ENCODE measurements at regions not wholly inside any gene's neighbourhood (a gene's known extent, or its start where the extent isn't known, plus 50 kb on each side); places are given as distances from the start of the nearest gene placed in this dataset.
A peak's percentile ranks its signal among the peaks of the same experiment; 100 is the strongest.

DNA sequence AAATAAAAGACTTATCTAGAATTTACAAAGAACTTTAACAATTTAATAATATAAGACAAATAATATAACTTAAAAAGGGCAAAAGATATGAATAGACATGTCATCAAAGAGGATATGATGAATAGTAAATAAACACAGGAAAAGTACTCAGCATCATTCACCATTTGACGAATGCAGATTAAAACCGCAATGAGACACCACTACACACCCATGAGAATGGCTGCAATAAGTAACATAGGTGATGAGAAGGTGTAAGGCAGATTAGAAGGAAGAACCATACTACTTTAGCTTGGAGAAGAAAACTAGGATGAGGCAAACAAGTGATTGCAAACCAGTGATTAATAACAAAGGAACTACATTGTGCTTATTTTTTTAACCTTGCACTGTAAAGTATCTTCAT, 152.0 kb downstream of the CYRIA start:
- DNase-seq (ENCODE audit: low read depth, low spot score) = no peak
- no peak overlapping the region for H3K4me3 ChIP-seq (ENCODE audit: low read length)

- no peak for DNase-seq (ENCODE audit: low read depth, low spot score)
- no peak overlapping the region for H3K4me3 ChIP-seq (ENCODE audit: low read length)
Measured at GRCh38 chr2:16511041-16511440, 154.6 kb downstream of the CYRIA start.

GRCh38 chr2:16509042-16509441, 156.6 kb downstream of the CYRIA start:
- DNase-seq (ENCODE audit: low read depth, low spot score) = no peak
- H3K4me3 ChIP-seq (ENCODE audit: low read length) = no peak overlapping the region

- no peak for DNase-seq (ENCODE audit: low read depth, low spot score)
- peak overlapping the region; percentile 16; the same call in 1 of the 2 replicates for H3K4me3 ChIP-seq (ENCODE audit: low read length)
Measured at GRCh38 chr2:16508490-16508851, 157.2 kb downstream of the CYRIA start.

DNA sequence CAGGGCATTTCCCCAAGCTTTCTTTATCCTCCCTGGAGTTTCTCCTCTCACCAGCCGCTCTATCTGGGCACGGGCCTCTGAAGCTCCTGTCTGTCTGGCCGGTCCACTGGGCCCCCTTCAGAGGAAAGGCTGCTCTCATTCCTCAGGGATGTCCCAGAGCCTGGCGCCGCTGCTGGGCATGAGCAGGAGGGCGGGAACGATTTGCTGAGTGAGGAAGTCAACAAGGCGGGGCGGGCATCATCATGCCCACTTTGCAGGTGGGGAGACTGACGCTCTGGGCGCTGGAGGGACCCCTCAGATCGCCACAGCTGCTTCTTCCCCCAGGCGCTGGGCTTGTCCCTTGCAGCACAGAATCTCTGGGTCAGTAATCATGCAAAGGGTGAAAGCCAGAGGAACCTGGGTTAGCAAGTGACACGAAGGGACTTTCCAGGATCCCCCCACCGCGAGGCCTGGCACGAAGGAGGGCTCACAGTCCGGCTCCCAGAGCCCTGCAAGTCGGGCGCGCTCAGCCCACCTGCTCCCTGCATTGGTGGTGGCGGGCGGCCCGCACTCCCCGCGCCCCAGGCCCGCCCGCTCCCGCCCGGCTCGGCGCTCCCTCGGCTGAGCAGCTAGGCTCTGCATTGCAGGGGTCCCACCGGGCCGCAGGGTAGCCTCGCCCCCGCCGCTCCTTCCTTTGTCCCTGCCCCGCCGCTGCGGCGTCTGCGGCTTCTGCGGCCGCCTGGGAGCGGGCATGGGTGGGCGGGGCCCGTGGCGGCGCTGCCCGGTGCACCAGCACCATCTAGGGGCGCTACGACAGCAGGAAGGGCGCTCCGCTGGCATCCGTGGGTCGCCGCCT, 157.8 kb downstream of the CYRIA start:
- H3K4me3 ChIP-seq (ENCODE audit: low read length) = peak overlapping the region; percentile 16; the same call in 1 of the 2 replicates
- peak; percentile 37 for DNase-seq (ENCODE audit: low read depth, low spot score)

- no peak overlapping the region for H3K4me3 ChIP-seq (ENCODE audit: low read length)
- no peak for DNase-seq (ENCODE audit: low read depth, low spot score)
Measured at GRCh38 chr2:16506366-16506765, 159.3 kb downstream of the CYRIA start.

DNA sequence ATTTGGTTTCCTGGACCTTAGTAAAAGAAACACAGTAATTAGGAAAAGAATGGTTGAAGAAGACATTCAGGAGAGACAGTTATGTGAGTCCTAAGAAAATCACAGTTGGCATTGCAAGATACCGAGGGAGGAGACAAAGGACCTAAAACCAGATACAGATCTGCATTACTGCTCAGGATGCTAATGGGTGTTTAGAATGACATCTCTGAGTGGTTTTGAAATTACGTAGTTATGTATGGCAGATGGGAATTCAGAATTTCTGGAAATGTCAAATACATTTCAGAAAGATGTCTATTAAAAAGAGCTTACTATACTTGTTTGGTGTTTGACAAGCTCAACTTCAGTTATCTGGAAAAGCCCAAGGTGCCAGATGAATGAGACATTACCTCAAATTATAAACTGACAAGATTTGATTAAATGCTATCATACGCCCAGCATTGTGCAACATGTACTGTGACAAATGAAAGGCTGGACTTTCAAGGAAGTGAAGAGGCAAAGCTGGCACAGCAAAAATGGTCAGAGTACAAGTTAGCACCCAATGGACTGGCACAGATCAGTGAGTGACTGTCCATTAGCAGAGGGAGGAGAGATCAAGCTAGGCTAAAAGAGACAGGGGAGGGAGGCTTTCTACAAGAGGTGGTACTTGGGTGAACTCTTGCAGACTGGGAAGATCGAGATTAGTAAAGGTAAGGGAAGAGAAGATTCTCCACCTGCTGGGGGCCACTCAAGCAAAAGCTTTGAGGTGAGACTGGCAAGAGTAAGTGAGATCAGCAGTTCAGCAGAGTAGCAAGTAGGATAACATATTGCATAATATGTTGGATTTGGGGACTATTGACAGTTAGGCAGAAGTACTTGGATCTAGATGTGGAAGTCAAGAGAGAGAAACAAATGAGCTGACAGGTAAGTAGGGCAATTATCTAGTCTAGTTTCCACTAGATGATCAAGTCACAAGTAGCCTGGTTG, 168.9 kb downstream of the CYRIA start:
- H3K4me3 ChIP-seq (ENCODE audit: low read length) = no peak overlapping the region
- no peak for DNase-seq (ENCODE audit: low read depth, low spot score)

- H3K4me3 ChIP-seq (ENCODE audit: low read length) = no peak overlapping the region
- DNase-seq (ENCODE audit: low read depth, low spot score) = no peak
Measured at GRCh38 chr2:16495509-16496208, 170.0 kb downstream of the CYRIA start.

DNA sequence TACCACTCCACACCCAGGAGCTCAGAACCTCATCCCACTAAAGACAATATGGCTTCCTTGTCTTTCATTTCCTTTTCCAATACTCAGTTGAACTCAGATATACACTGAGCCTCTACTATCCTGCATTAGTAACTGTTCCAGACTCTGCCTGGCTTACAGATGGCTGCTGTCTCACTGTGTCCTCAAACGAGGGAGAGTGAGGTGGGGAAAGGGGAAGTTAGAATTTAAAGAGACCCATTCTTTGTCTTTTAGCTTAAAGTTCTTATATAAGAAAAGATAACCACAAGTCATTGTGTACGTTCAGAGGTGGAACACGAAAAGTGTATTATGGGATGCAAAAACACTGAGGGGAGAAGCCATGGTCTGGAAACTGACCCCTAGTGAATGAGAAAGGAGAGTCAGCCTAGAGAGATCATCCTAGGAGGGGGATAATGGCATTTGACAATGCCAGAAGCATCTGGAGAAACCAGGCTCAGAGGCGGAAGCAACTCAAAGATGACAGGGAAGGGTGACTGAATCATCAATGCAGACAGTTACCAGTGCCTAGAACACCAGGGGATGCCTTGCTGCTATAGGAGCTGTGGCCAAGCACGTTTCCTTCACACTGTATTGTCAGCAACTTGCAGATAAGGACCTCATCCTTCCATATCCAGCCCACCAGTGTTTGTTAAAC, 170.7 kb downstream of the CYRIA start:
- no peak for DNase-seq (ENCODE audit: low read depth, low spot score)
- no peak overlapping the region for H3K4me3 ChIP-seq (ENCODE audit: low read length)

GRCh38 chr2:16493788-16494187, 171.8 kb downstream of the CYRIA start:
- no peak overlapping the region for H3K4me3 ChIP-seq (ENCODE audit: low read length)
- DNase-seq (ENCODE audit: low read depth, low spot score) = no peak

DNA sequence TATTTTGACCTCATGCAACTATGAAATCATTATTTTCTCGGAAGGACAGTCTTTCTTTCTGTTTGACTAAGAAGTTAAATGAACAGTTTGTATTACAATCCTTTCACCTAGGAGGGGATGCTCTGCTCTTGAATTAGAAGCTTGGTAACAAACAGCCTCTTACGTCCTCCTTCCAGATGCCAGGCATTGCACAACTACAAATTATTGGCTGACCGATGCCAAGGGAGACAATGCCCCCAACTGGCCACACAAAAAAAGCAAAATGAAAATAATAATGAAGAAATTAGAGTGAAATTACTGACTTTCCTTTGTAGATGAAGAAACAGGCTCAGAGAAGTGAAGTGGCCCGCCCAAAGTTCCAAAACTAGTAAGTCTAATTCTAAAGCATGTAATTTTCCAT, 177.9 kb downstream of the CYRIA start:
- H3K4me3 ChIP-seq (ENCODE audit: low read length) = no peak overlapping the region
- peak; percentile 63 for DNase-seq (ENCODE audit: low read depth, low spot score)

- no peak overlapping the region for H3K4me3 ChIP-seq (ENCODE audit: low read length)
- no peak for DNase-seq (ENCODE audit: low read depth, low spot score)
Measured at GRCh38 chr2:16485251-16485650, 180.4 kb downstream of the CYRIA start.

- H3K4me3 ChIP-seq (ENCODE audit: low read length) = no peak overlapping the region
- DNase-seq (ENCODE audit: low read depth, low spot score) = peak; percentile 57
Measured at GRCh38 chr2:16482460-16482859, 183.2 kb downstream of the CYRIA start.

- no peak overlapping the region for H3K4me3 ChIP-seq (ENCODE audit: low read length)
- DNase-seq (ENCODE audit: low read depth, low spot score) = no peak
Measured at GRCh38 chr2:16481351-16481750, 184.3 kb downstream of the CYRIA start.

- DNase-seq (ENCODE audit: low read depth, low spot score) = no peak
- no peak overlapping the region for H3K4me3 ChIP-seq (ENCODE audit: low read length)
Measured at GRCh38 chr2:16479721-16480120, 185.9 kb downstream of the CYRIA start.

GRCh38 chr2:16478434-16479210, 187.0 kb downstream of the CYRIA start:
- H3K4me3 ChIP-seq (ENCODE audit: low read length) = no peak overlapping the region
- no peak for DNase-seq (ENCODE audit: low read depth, low spot score)

GRCh38 chr2:16477648-16478047, 188.0 kb downstream of the CYRIA start:
- DNase-seq (ENCODE audit: low read depth, low spot score) = no peak
- H3K4me3 ChIP-seq (ENCODE audit: low read length) = no peak overlapping the region

DNA sequence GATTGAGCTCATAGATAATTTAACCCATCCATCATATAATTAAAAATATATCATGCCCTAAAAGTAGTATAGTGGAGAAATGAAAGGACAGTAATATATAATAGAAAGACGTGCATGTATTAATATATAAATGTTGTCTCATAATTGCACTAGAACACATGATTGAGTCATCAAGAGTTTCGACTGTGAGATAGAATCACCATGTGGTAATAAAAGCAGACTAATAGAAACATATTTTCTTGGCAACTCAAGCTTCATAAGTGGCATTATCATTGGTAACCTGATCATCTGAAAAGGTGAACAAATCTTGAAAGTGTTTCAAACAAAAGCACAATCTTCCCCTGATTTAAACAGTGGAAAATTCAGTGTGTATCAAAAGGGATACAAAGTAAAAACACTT, 188.8 kb downstream of the CYRIA start:
- no peak overlapping the region for H3K4me3 ChIP-seq (ENCODE audit: low read length)
- DNase-seq (ENCODE audit: low read depth, low spot score) = no peak

All from Jurkat, Clone E6-1 (cell line).